Mucosa of stomach (tissue), 1 donor: ENCODE measurements at regions not wholly inside any gene's neighbourhood (a gene's known extent, or its start where the extent isn't known, plus 50 kb on each side); places are given as distances from the start of the nearest gene placed in this dataset.

Source experiments
- H3K27me3 ChIP-seq: one replicate; pipeline ENCODE4 v1.7.0; 2013; ENCODE audit warnings: mild to moderate bottlenecking, low read length; ENCODE audit not compliant: control insufficient read depth, insufficient read depth
- H3K36me3 ChIP-seq: one replicate; pipeline ENCODE4 v1.7.0; 2013; ENCODE audit warnings: low read length; ENCODE audit not compliant: control insufficient read depth, insufficient read depth
- H3K4me1 ChIP-seq: one replicate; pipeline ENCODE4 v1.7.0; 2013; ENCODE audit warnings: mild to moderate bottlenecking, low read length; ENCODE audit not compliant: control insufficient read depth, insufficient read depth
- H3K4me3 ChIP-seq: one replicate; pipeline ENCODE4 v1.7.0; 2013; ENCODE audit warnings: low read length
- H3K9ac ChIP-seq: one replicate; pipeline ENCODE4 v1.7.0; 2013; ENCODE audit warnings: mild to moderate bottlenecking, low read length, moderate library complexity
- H3K9me3 ChIP-seq: one replicate; pipeline ENCODE4 v1.7.0; 2013; ENCODE audit warnings: mild to moderate bottlenecking, low read length, moderate library complexity; ENCODE audit not compliant: control insufficient read depth
- donor health status: Pancreatic carcinoma.

- Histone ChIP-seq H3K9ac (no peak overlapping the region), H3K4me1 (no peaks in the 10 kb centered on the region), H3K4me3 (no peak overlapping the region), H3K36me3 (no peaks in the 10 kb centered on the region), H3K9me3 (no peaks in the 10 kb centered on the region), H3K27me3 (no peaks in the 10 kb centered on the region)
Measured at GRCh38 chr16:86211265-86211664, 299.1 kb upstream of the FOXF1 start.

GRCh38 chr16:86211800-86212199 lies 298.5 kb upstream of the FOXF1 start:
- Histone ChIP-seq H3K4me1 (no peaks in the 10 kb centered on the region), H3K27me3 (no peaks in the 10 kb centered on the region), H3K36me3 (no peaks in the 10 kb centered on the region), H3K4me3 (no peak overlapping the region), H3K9me3 (no peaks in the 10 kb centered on the region), H3K9ac (no peak overlapping the region)

GRCh38 chr16:86212706-86213436 lies 297.5 kb upstream of the FOXF1 start:
- H3K4me1 ChIP-seq = no peaks in the 10 kb centered on the region
- H3K4me3 ChIP-seq = no peak overlapping the region
- no peaks in the 10 kb centered on the region for H3K27me3 ChIP-seq
- H3K9ac ChIP-seq = no peak overlapping the region
- H3K9me3 ChIP-seq = no peaks in the 10 kb centered on the region
- H3K36me3 ChIP-seq = no peaks in the 10 kb centered on the region

GRCh38 chr16:86213437-86214205 lies 296.7 kb upstream of the FOXF1 start:
- H3K9me3 ChIP-seq = no peaks in the 10 kb centered on the region
- no peaks in the 10 kb centered on the region for H3K36me3 ChIP-seq
- H3K9ac ChIP-seq = no peak overlapping the region
- no peaks in the 10 kb centered on the region for H3K4me1 ChIP-seq
- H3K27me3 ChIP-seq = no peaks in the 10 kb centered on the region
- H3K4me3 ChIP-seq = no peak overlapping the region

GRCh38 chr16:86214326-86215232 lies 295.7 kb upstream of the FOXF1 start:
- H3K9ac ChIP-seq = no peak overlapping the region
- no peak overlapping the region for H3K4me3 ChIP-seq
- no peaks in the 10 kb centered on the region for H3K4me1 ChIP-seq

GRCh38 chr16:86215233-86215978 lies 294.9 kb upstream of the FOXF1 start:
- Histone ChIP-seq H3K27me3 (no peaks in the 10 kb centered on the region), H3K9me3 (no peaks in the 10 kb centered on the region), H3K9ac (no peak overlapping the region), H3K4me1 (no peaks in the 10 kb centered on the region), H3K4me3 (no peak overlapping the region), H3K36me3 (no peaks in the 10 kb centered on the region)

More at GRCh38 chr16:86214326-86215232, 295.7 kb upstream of the FOXF1 start:
- no peaks in the 10 kb centered on the region for H3K9me3 ChIP-seq
- H3K36me3 ChIP-seq = no peaks in the 10 kb centered on the region
- H3K27me3 ChIP-seq = no peaks in the 10 kb centered on the region

GRCh38 chr16:86215979-86216585 lies 294.2 kb upstream of the FOXF1 start:
- Histone ChIP-seq H3K9me3 (no peaks in the 10 kb centered on the region), H3K4me1 (no peaks in the 10 kb centered on the region), H3K27me3 (no peaks in the 10 kb centered on the region), H3K4me3 (no peak overlapping the region), H3K36me3 (no peaks in the 10 kb centered on the region), H3K9ac (no peak overlapping the region)

- no peaks in the 10 kb centered on the region for H3K27me3 ChIP-seq
- H3K9me3 ChIP-seq = no peaks in the 10 kb centered on the region
- H3K9ac ChIP-seq = no peak overlapping the region
- H3K36me3 ChIP-seq = no peaks in the 10 kb centered on the region
- H3K4me1 ChIP-seq = no peaks in the 10 kb centered on the region
- no peak overlapping the region for H3K4me3 ChIP-seq
Measured at GRCh38 chr16:86216591-86216990, 293.7 kb upstream of the FOXF1 start.

- H3K9me3 ChIP-seq = no peaks in the 10 kb centered on the region
- no peaks in the 10 kb centered on the region for H3K4me1 ChIP-seq
- H3K9ac ChIP-seq = no peak overlapping the region
- no peak overlapping the region for H3K4me3 ChIP-seq
- no peaks in the 10 kb centered on the region for H3K36me3 ChIP-seq
- H3K27me3 ChIP-seq = no peaks in the 10 kb centered on the region
Measured at GRCh38 chr16:86217001-86217890, 293.1 kb upstream of the FOXF1 start.

- H3K4me1 ChIP-seq = no peaks in the 10 kb centered on the region
- no peaks in the 10 kb centered on the region for H3K9me3 ChIP-seq
- H3K4me3 ChIP-seq = no peak overlapping the region
- no peaks in the 10 kb centered on the region for H3K27me3 ChIP-seq
- no peaks in the 10 kb centered on the region for H3K36me3 ChIP-seq
- H3K9ac ChIP-seq = no peak overlapping the region
Measured at GRCh38 chr16:86217891-86218270, 292.4 kb upstream of the FOXF1 start.
